CD14-positive monocyte (primary cell): ENCODE measurements at regions not wholly inside any gene's neighbourhood (a gene's known extent, or its start where the extent isn't known, plus 50 kb on each side); places are given as distances from the start of the nearest gene placed in this dataset.

ENCODE experiments used
- DNase-seq, 3 donors: peaks; one replicate each; pipeline ENCODE4 v3.0.0-alpha.2; 2011 to 2022
- H2AFZ ChIP-seq: 2 replicates; pipeline ENCODE4 v1.6.0; 2012; ENCODE audit warnings: mild to moderate bottlenecking, low read depth, low read length, inconsistent platforms; ENCODE audit not compliant: insufficient read depth, poor library complexity, severe bottlenecking
- H3K27ac ChIP-seq, 2 donors: 1 replicate in 1 of 2; 2 replicates in 1 of 2; pipeline ENCODE4 v1.5.1; 2012 to 2013; ENCODE audit warnings: low read length in 2 of 2, control low read depth in 1 of 2, inconsistent platforms in 1 of 2, low read depth in 1 of 2, mild to moderate bottlenecking in 1 of 2
- H3K27me3 ChIP-seq, 2 donors: one replicate each; pipeline versions ENCODE4 v1.6.0 to v1.6.1; 2011 to 2013; ENCODE audit warnings: low read length in 2 of 2; ENCODE audit not compliant: control insufficient read depth in 2 of 2, insufficient read depth in 2 of 2
- H3K36me3 ChIP-seq, 2 donors: replicated peaks in 1 of 2; 1 replicate in 1 of 2; 2 replicates in 1 of 2; pipeline versions ENCODE4 v1.5.1 to v1.6.1; 2012 to 2013; ENCODE audit warnings: low read length in 2 of 2, control low read depth in 1 of 2, inconsistent platforms in 1 of 2, mild to moderate bottlenecking in 1 of 2; ENCODE audit not compliant: insufficient read depth in 2 of 2, control insufficient read depth in 1 of 2
- H3K4me1 ChIP-seq, 2 donors: 1 replicate in 1 of 2; 2 replicates in 1 of 2; pipeline versions ENCODE4 v1.5.1 to v1.6.1; 2012 to 2013; ENCODE audit warnings: low read length in 2 of 2, control low read depth in 1 of 2, inconsistent platforms in 1 of 2, mild to moderate bottlenecking in 1 of 2, moderate library complexity in 1 of 2; ENCODE audit not compliant: insufficient read depth in 2 of 2, control insufficient read depth in 1 of 2
- H3K4me2 ChIP-seq: replicated peaks from 2 replicates; pipeline ENCODE3; 2012; ENCODE audit warnings: low read length, moderate library complexity, mild to moderate bottlenecking; ENCODE audit not compliant: poor library complexity, severe bottlenecking; ENCODE audit errors: extremely low read depth
- H3K4me3 ChIP-seq, 3 experiments: fragments of 200-600 bp in 1 of 3; sonication (generic) in 1 of 3; replicated peaks in 1 of 3; 1 replicate in 2 of 3; 2 replicates in 1 of 3; pipeline ENCODE4 v1.5.1; 2011 to 2013; ENCODE audit warnings: low read length in 3 of 3, mild to moderate bottlenecking in 3 of 3, control low read depth in 2 of 3, low read depth in 2 of 3, inconsistent platforms in 1 of 3, moderate library complexity in 1 of 3
- H3K79me2 ChIP-seq: 2 replicates; pipeline ENCODE4 v1.6.0; 2012; ENCODE audit warnings: mild to moderate bottlenecking, control low read depth, inconsistent platforms, low read length, moderate library complexity; ENCODE audit not compliant: insufficient read depth
- H3K9ac ChIP-seq: 2 replicates; pipeline ENCODE4 v1.6.0; 2017; ENCODE audit warnings: low read length, mild to moderate bottlenecking; ENCODE audit not compliant: insufficient read depth, poor library complexity, severe bottlenecking
- H3K9me3 ChIP-seq, 2 donors: replicated peaks in 1 of 2; 1 replicate in 1 of 2; 2 replicates in 1 of 2; pipeline versions ENCODE4 v1.5.1 to v1.6.1; 2012 to 2013; ENCODE audit warnings: low read length in 2 of 2, control low read depth in 1 of 2; ENCODE audit not compliant: control insufficient read depth in 1 of 2, insufficient read depth in 1 of 2
- H4K20me1 ChIP-seq: 2 replicates; pipeline ENCODE4 v1.6.0; 2012; ENCODE audit warnings: mild to moderate bottlenecking, low read length, control low read depth, moderate library complexity; ENCODE audit not compliant: insufficient read depth
- H3K27ac Mint-ChIP-seq, 7 donors: one replicate each; pipeline ENCODE4 v1.8.0; 2020; ENCODE audit warnings: mild to moderate bottlenecking in 7 of 7, mixed read lengths in 7 of 7, moderate library complexity in 6 of 7, inconsistent platforms in 2 of 7
- H3K27me3 Mint-ChIP-seq, 3 donors: one replicate each; pipeline ENCODE4 v1.8.0; 2021 to 2022; ENCODE audit warnings: low read depth in 3 of 3, mild to moderate bottlenecking in 3 of 3, mixed read lengths in 3 of 3, moderate library complexity in 3 of 3, inconsistent platforms in 1 of 3
- H3K36me3 Mint-ChIP-seq, 2 donors: one replicate each; pipeline ENCODE4 v1.8.0; 2020; ENCODE audit warnings: mixed read lengths in 2 of 2, inconsistent platforms in 1 of 2, mild to moderate bottlenecking in 1 of 2
- H3K4me1 Mint-ChIP-seq: one replicate; pipeline ENCODE4 v1.8.0; 2020; ENCODE audit warnings: mild to moderate bottlenecking, mixed read lengths
- H3K4me3 Mint-ChIP-seq, 2 donors: one replicate each; pipeline ENCODE4 v1.8.0; 2020; ENCODE audit warnings: mild to moderate bottlenecking in 2 of 2, mixed read lengths in 2 of 2, moderate library complexity in 1 of 2
- H3K9me3 Mint-ChIP-seq, 7 donors: one replicate each; pipeline ENCODE4 v1.8.0; 2020 to 2022; ENCODE audit warnings: mixed read lengths in 7 of 7, mild to moderate bottlenecking in 6 of 7, moderate library complexity in 6 of 7, inconsistent platforms in 2 of 7
- WGBS: methylation state at CpG from one replicate; pipeline ENCODE4 v1.1.5; 2013; ENCODE audit warnings: missing lambda C conversion rate; ENCODE audit not compliant: insufficient coverage; 5-methylcytosine and 5-hydroxymethylcytosine counted together
- intact Hi-C, 2 donors: fragments of 100-400 bp; cut with micrococcal nuclease; formaldehyde crosslinking; loops; one replicate each; pipeline versions ENCODE4 v1.15.0 to v1.15.1; 2023
- TF ChIP-seq, protein P1 (sequence below): fragments of 200-600 bp; IDR thresholded peaks from one replicate; pipeline ENCODE4 v1.8.0; 2022; ENCODE audit warnings: antibody characterized with exemption, mild to moderate bottlenecking

DNA sequence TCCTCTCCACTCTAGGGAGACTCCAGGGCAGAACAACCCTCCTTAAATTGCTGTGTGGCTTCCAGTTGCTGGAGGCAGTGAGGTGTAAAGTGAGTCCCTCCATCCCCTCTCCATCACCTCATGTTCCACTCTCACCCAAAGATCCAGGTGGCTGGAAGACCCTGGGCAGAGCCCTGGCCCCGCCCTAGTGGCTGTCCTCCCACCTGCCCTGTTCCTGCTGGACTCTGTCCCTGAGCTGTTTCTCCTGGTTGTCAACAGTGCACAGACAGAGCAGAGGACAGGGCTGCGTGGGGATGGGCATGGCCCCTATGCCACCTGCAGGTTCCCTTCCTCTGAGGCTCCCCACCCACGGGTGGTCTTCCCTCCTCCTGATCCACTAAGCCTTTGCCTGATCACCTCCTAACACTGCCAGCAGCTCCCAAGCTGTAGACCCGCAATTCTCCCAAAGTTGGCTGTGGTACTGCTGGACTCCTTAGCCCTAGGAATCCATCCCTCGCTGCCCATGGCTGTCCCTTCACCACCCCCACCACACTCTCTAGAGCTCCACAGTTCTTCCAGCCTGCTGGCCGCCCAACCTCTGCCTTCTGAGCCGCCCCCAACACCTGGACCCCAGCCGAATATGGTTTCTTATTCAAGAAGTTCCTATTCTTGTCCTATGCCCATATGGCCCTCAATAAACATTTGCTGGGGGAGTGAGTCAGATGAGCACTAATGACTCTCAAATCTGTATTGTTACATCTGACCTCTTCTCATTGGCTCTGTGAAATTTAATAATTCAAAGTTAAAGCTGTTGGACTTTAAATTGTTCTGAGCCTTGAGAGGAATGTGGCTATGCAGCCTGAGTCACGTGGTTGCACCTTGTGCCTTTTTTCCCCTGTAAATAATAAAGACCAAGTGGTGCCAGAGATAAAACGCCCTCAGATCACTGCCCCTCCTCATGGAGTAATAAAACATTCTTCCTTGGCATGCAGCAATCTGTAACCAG, 260.0 kb upstream of the HS6ST1 start:
- peak overlapping the region in 2 of 7 donors; percentile 23 to 37 for H3K27ac Mint-ChIP-seq
- H3K4me3 ChIP-seq = no peak overlapping the region
- intact Hi-C loops = no loop called here
- H3K4me1 ChIP-seq = no peaks in the 10 kb centered on the region
- 90% methylated on average over 6 of the region's 10 CpGs for WGBS
- H3K27me3 ChIP-seq = no peaks in the 10 kb centered on the region
- no peak for DNase-seq
- peaks cover 0 to 5% (median 5%) of the 10 kb centered on the region in 3 donors for H3K27me3 Mint-ChIP-seq
- H3K9me3 ChIP-seq = no peaks in the 10 kb centered on the region
- H3K4me3 Mint-ChIP-seq = no peak overlapping the region
- H3K4me2 ChIP-seq = no peak overlapping the region
- H3K36me3 Mint-ChIP-seq = no peaks in the 10 kb centered on the region
- H3K9ac ChIP-seq = no peak overlapping the region
- H3K79me2 ChIP-seq = no peaks in the 10 kb centered on the region
- H2AFZ ChIP-seq = no peak overlapping the region
- H3K9me3 Mint-ChIP-seq = no peaks in the 10 kb centered on the region
- H3K36me3 ChIP-seq = no peaks in the 10 kb centered on the region
- no peak overlapping the region for H3K27ac ChIP-seq
- no peaks in the 10 kb centered on the region for H3K4me1 Mint-ChIP-seq
- H4K20me1 ChIP-seq = no peaks in the 10 kb centered on the region
- TF ChIP-seq, protein P1, sequence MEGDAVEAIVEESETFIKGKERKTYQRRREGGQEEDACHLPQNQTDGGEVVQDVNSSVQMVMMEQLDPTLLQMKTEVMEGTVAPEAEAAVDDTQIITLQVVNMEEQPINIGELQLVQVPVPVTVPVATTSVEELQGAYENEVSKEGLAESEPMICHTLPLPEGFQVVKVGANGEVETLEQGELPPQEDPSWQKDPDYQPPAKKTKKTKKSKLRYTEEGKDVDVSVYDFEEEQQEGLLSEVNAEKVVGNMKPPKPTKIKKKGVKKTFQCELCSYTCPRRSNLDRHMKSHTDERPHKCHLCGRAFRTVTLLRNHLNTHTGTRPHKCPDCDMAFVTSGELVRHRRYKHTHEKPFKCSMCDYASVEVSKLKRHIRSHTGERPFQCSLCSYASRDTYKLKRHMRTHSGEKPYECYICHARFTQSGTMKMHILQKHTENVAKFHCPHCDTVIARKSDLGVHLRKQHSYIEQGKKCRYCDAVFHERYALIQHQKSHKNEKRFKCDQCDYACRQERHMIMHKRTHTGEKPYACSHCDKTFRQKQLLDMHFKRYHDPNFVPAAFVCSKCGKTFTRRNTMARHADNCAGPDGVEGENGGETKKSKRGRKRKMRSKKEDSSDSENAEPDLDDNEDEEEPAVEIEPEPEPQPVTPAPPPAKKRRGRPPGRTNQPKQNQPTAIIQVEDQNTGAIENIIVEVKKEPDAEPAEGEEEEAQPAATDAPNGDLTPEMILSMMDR = no peak

GRCh38 chr2:128579825-128580224, 261.2 kb upstream of the HS6ST1 start:
- Histone ChIP-seq H3K27me3 (no peaks in the 10 kb centered on the region), H3K36me3 (no peaks in the 10 kb centered on the region), H3K4me3 (no peak overlapping the region), H3K27ac (no peak overlapping the region), H3K9ac (no peak overlapping the region), H3K79me2 (no peaks in the 10 kb centered on the region), H3K4me2 (no peak overlapping the region), H3K4me1 (no peaks in the 10 kb centered on the region), H4K20me1 (no peaks in the 10 kb centered on the region), H3K9me3 (no peaks in the 10 kb centered on the region), H2AFZ (no peak overlapping the region)
- WGBS = no CpG with 5 or more reads among the region's 5 CpGs
- Mint-ChIP-seq H3K36me3 (no peaks in the 10 kb centered on the region), H3K27ac (no peak overlapping the region), H3K27me3 (peaks cover 0 to 5% (median 5%) of the 10 kb centered on the region in 3 donors), H3K4me1 (no peaks in the 10 kb centered on the region), H3K4me3 (no peak overlapping the region), H3K9me3 (no peaks in the 10 kb centered on the region)
- intact Hi-C loops = no loop called here
- TF ChIP-seq, protein P1 = no peak
- no peak for DNase-seq
